ENCODE measurements at regions not wholly inside any gene's neighbourhood (a gene's known extent, or its start where the extent isn't known, plus 50 kb on each side); places are given as distances from the start of the nearest gene placed in this dataset.

DNA sequence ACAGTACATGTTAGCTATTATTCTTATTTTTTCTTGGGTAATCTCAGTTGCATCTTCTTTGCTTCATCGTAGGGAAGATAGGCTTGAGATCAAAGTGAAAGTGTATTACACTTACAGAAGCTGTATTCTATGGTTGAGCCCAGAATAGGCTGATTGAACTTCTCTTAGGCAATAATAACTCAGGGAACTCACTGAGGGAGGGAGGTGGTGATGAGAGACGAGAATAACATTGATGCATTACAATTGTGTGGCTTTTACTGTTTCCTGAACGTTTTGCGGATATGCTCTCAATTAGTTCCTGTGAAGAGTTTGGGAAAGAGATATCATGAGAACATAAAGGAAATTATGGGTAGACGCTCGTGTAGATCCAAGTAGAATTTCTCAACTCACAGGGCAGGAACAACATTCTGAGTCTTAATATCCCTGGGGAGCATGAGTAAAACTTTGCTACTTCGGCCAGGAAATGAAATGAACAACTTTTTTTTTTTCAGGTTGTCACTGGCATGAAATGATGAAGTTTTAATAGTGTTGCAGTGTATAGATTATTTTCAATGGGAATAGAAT, 302.2 kb downstream of the TUSC7 start:
- TF ChIP-seq, protein P1, sequence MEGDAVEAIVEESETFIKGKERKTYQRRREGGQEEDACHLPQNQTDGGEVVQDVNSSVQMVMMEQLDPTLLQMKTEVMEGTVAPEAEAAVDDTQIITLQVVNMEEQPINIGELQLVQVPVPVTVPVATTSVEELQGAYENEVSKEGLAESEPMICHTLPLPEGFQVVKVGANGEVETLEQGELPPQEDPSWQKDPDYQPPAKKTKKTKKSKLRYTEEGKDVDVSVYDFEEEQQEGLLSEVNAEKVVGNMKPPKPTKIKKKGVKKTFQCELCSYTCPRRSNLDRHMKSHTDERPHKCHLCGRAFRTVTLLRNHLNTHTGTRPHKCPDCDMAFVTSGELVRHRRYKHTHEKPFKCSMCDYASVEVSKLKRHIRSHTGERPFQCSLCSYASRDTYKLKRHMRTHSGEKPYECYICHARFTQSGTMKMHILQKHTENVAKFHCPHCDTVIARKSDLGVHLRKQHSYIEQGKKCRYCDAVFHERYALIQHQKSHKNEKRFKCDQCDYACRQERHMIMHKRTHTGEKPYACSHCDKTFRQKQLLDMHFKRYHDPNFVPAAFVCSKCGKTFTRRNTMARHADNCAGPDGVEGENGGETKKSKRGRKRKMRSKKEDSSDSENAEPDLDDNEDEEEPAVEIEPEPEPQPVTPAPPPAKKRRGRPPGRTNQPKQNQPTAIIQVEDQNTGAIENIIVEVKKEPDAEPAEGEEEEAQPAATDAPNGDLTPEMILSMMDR (IDR thresholded peaks at IDR 0.05; ENCODE audit: low read depth, low read length) = no peak
- TF ChIP-seq EZH2phosphoT487 (IDR thresholded peaks at IDR 0.05; ENCODE audit: low read depth) = no peak

Data from OCI-LY3 (cell line).